Tibial artery (tissue), 4 donors: ENCODE measurements at regions not wholly inside any gene's neighbourhood (a gene's known extent, or its start where the extent isn't known, plus 50 kb on each side); places are given as distances from the start of the nearest gene placed in this dataset.

Experiments used
- DNase-seq, 2 donors: peaks; one replicate each; pipeline ENCODE4 v3.0.0-alpha.2; 2019
- H3K27ac ChIP-seq, 2 donors: fragments of 200-600 bp; sonication (generic) in 1 of 2; 1 replicate in 1 of 2; 2 replicates in 1 of 2; pipeline ENCODE4 v1.5.1; 2018 to 2019; ENCODE audit warnings: mild to moderate bottlenecking in 1 of 2
- H3K27me3 ChIP-seq, 2 donors: fragments of 200-600 bp; sonication (generic) in 1 of 2; one replicate each; pipeline versions ENCODE4 v1.5.1 to v1.6.0; 2016 to 2019
- H3K36me3 ChIP-seq, 3 donors: fragments of 200-600 bp; sonication (generic) in 2 of 3; one replicate each; pipeline ENCODE4 v1.5.1; 2016 to 2019; ENCODE audit warnings: mild to moderate bottlenecking in 2 of 3
- H3K4me1 ChIP-seq, 4 donors: fragments of 200-600 bp; sonication (generic) in 2 of 4; 1 replicate in 3 of 4; 2 replicates in 1 of 4; pipeline ENCODE4 v1.5.1; 2016 to 2019
- H3K4me3 ChIP-seq, 2 donors: fragments of 200-600 bp; sonication (generic) in 1 of 2; 1 replicate in 1 of 2; 2 replicates in 1 of 2; pipeline ENCODE4 v1.5.1; 2018 to 2019; ENCODE audit warnings: mild to moderate bottlenecking in 2 of 2
- H3K9me3 ChIP-seq, 3 donors: fragments of 200-600 bp; sonication (generic) in 1 of 3; one replicate each; pipeline ENCODE4 v1.5.1; 2016 to 2019
- CTCF ChIP-seq, 2 experiments: fragments of 200-600 bp in 1 of 2; fragments of 450-650 bp in 1 of 2; IDR thresholded peaks; one replicate each; pipeline ENCODE4 v1.5.1; 2017 to 2019; ENCODE audit warnings: antibody characterized with exemption in 2 of 2, mild to moderate bottlenecking in 1 of 2, moderate library complexity in 1 of 2
- intact Hi-C: fragments of 100-400 bp; cut with DNase I; formaldehyde crosslinking; loops from one replicate; pipeline ENCODE4 v1.15.0; 2023; ENCODE audit warnings: low total_unique reads

GRCh38 chr2:15868704-15869103 lies 71.6 kb upstream of the MYCN start:
- no peak overlapping the region for H3K27ac ChIP-seq
- H3K27me3 ChIP-seq, result no peaks in the 10 kb centered on the region
- no peaks in the 10 kb centered on the region for H3K36me3 ChIP-seq
- H3K4me1 ChIP-seq, result no peaks in the 10 kb centered on the region
- H3K9me3 ChIP-seq, result peaks cover 0 to 5% (median 0%) of the 10 kb centered on the region in 3 donors
- H3K4me3 ChIP-seq, result no peak overlapping the region
- no peak for DNase-seq
- no peak for TF ChIP-seq CTCF (IDR thresholded peaks at IDR 0.05)
- intact Hi-C loops, result no loop called here

GRCh38 chr2:15869396-15869795 lies 71.0 kb upstream of the MYCN start:
- H3K27me3 ChIP-seq, result no peaks in the 10 kb centered on the region
- H3K4me1 ChIP-seq, result no peaks in the 10 kb centered on the region
- no peak overlapping the region for H3K27ac ChIP-seq
- no peak for DNase-seq
- intact Hi-C loops, result no loop called here
- H3K4me3 ChIP-seq, result no peak overlapping the region
- no peaks in the 10 kb centered on the region for H3K36me3 ChIP-seq
- TF ChIP-seq CTCF (IDR thresholded peaks at IDR 0.05), result no peak
- peaks cover 0 to 5% (median 0%) of the 10 kb centered on the region in 3 donors for H3K9me3 ChIP-seq

- Histone ChIP-seq H3K4me1 (no peaks in the 10 kb centered on the region), H3K27ac (no peak overlapping the region), H3K36me3 (no peaks in the 10 kb centered on the region), H3K4me3 (no peak overlapping the region), H3K27me3 (no peaks in the 10 kb centered on the region), H3K9me3 (peaks cover 0 to 5% (median 0%) of the 10 kb centered on the region in 3 donors)
- intact Hi-C loops, result no loop called here
- no peak for DNase-seq
- TF ChIP-seq CTCF (IDR thresholded peaks at IDR 0.05), result no peak
Observed at GRCh38 chr2:15869871-15870270, 70.5 kb upstream of the MYCN start.

- TF ChIP-seq CTCF (IDR thresholded peaks at IDR 0.05), result no peak
- Histone ChIP-seq H3K9me3 (peaks cover 0 to 5% (median 0%) of the 10 kb centered on the region in 3 donors), H3K27ac (no peak overlapping the region), H3K4me3 (no peak overlapping the region), H3K36me3 (no peaks in the 10 kb centered on the region), H3K4me1 (no peaks in the 10 kb centered on the region), H3K27me3 (no peaks in the 10 kb centered on the region)
- no peak for DNase-seq
- intact Hi-C loops, result no loop called here
Observed at GRCh38 chr2:15870565-15870964, 69.8 kb upstream of the MYCN start.

GRCh38 chr2:15871239-15871783 lies 69.0 kb upstream of the MYCN start:
- no peak overlapping the region for H3K27ac ChIP-seq
- H3K4me3 ChIP-seq, result no peak overlapping the region
- no peak for DNase-seq
- no peak for TF ChIP-seq CTCF (IDR thresholded peaks at IDR 0.05)
- H3K4me1 ChIP-seq, result no peaks in the 10 kb centered on the region
- peaks cover 0 to 5% (median 0%) of the 10 kb centered on the region in 3 donors for H3K9me3 ChIP-seq
- intact Hi-C loops, result no loop called here
- no peaks in the 10 kb centered on the region for H3K36me3 ChIP-seq
- H3K27me3 ChIP-seq, result no peaks in the 10 kb centered on the region

- DNase-seq, result no peak
- TF ChIP-seq CTCF (IDR thresholded peaks at IDR 0.05), result no peak
- Histone ChIP-seq H3K9me3 (peaks cover under 1 to 3% (median 3%) of the 10 kb centered on the region in 3 donors), H3K27ac (no peak overlapping the region), H3K4me3 (no peak overlapping the region), H3K27me3 (no peaks in the 10 kb centered on the region), H3K36me3 (no peaks in the 10 kb centered on the region), H3K4me1 (no peaks in the 10 kb centered on the region)
- intact Hi-C loops, result no loop called here
Observed at GRCh38 chr2:15872854-15873253, 67.5 kb upstream of the MYCN start.
